ENCODE measurements at regions not wholly inside any gene's neighbourhood (a gene's known extent, or its start where the extent isn't known, plus 50 kb on each side); places are given as distances from the start of the nearest gene placed in this dataset.

GRCh38 chr5:175279506-175279905 lies 164.5 kb downstream of the DRD1 start:
- in situ Hi-C loops (cut with HindIII; ENCODE audit: low sequenced_read_pairs) = no loop called here
- DNase-seq (ENCODE audit: low read depth) = no peak
- TF ChIP-seq CTCF (IDR thresholded peaks at IDR 0.05; ENCODE audit: low read depth, low read length, missing control alignments) = no peak
- H3K4me3 ChIP-seq (ENCODE audit: low read depth, low read length) = no peak overlapping the region

GRCh38 chr5:175275748-175276147 lies 168.2 kb downstream of the DRD1 start:
- DNase-seq (ENCODE audit: low read depth) = no peak
- in situ Hi-C loops (cut with HindIII; ENCODE audit: low sequenced_read_pairs) = no loop called here
- no peak overlapping the region for H3K4me3 ChIP-seq (ENCODE audit: low read depth, low read length)
- TF ChIP-seq CTCF (IDR thresholded peaks at IDR 0.05; ENCODE audit: low read depth, low read length, missing control alignments) = no peak

DNA sequence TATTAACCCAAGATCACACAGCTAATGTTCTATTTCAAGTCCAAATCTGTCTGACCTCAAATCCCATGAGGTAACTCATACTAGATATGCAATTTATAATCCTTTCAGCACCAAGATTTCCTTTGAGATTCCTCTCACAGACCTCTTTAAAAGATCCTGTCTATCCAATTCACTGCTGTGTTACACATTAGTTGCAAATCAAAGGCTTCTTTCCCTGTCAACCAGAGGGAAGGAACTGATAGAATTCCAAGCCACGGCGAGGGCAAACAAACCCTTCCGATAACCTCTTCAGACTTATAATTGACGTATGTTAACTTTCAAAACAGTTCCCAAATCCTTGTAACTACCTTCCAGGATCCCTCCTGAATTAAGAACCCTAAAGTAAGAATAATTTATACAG lies 168.9 kb downstream of the DRD1 start:
- no peak overlapping the region for H3K4me3 ChIP-seq (ENCODE audit: low read depth, low read length)
- no peak for TF ChIP-seq CTCF (IDR thresholded peaks at IDR 0.05; ENCODE audit: low read depth, low read length, missing control alignments)
- in situ Hi-C loops (cut with HindIII; ENCODE audit: low sequenced_read_pairs) = no loop called here
- DNase-seq (ENCODE audit: low read depth) = no peak

DNA sequence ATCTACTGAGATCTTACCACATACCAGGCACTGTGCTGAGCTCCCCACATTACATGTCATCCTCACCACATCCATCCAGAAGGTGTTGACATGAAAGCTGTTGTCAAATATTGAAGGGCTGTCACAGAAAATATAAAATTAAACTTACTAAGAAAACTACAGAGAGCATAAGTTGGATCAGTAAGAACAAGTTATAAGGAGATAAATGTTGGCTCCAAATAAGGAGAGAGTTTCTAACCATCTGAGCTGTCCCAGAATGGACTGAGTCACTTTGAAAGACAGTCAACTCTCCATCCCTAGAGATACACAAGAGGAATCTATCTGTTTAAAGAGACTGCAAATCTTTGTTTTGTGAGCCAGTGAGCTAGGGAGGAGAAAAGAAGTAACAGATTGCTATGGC lies 169.8 kb downstream of the DRD1 start:
- no peak overlapping the region for H3K4me3 ChIP-seq (ENCODE audit: low read depth, low read length)
- DNase-seq (ENCODE audit: low read depth) = no peak
- no peak for TF ChIP-seq CTCF (IDR thresholded peaks at IDR 0.05; ENCODE audit: low read depth, low read length, missing control alignments)
- in situ Hi-C loops (cut with HindIII; ENCODE audit: low sequenced_read_pairs) = no loop called here

DNA sequence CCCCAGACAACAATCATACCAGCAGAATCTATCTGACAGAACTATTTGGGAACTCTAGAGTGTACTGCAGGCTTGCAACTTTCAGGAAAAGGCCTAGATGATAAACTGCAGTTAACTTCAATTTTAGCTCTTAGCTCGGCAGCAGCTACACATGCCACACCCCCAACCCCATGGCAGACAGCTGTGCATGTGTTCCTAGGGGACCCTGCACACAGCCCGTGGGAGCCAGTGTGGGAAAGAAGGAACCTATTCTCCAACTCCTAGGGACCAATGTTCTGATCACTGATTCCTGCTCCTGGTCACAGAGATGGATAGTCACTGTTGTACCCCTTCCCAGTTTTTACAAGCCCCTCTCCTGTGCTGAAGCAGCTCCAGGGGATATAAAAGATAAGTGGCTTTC lies 179.6 kb downstream of the DRD1 start:
- no peak overlapping the region for H3K4me3 ChIP-seq (ENCODE audit: low read depth, low read length)
- TF ChIP-seq CTCF (IDR thresholded peaks at IDR 0.05; ENCODE audit: low read depth, low read length, missing control alignments) = no peak
- in situ Hi-C loops (cut with HindIII; ENCODE audit: low sequenced_read_pairs) = no loop called here
- DNase-seq (ENCODE audit: low read depth) = no peak

- in situ Hi-C loops (cut with HindIII; ENCODE audit: low sequenced_read_pairs) = no loop called here
- no peak for DNase-seq (ENCODE audit: low read depth)
- TF ChIP-seq CTCF (IDR thresholded peaks at IDR 0.05; ENCODE audit: low read depth, low read length, missing control alignments) = no peak
- no peak overlapping the region for H3K4me3 ChIP-seq (ENCODE audit: low read depth, low read length)
Measured at GRCh38 chr5:175263776-175264175, 180.2 kb downstream of the DRD1 start.

- in situ Hi-C loops (cut with HindIII; ENCODE audit: low sequenced_read_pairs) = no loop called here
- no peak overlapping the region for H3K4me3 ChIP-seq (ENCODE audit: low read depth, low read length)
- DNase-seq (ENCODE audit: low read depth) = no peak
- TF ChIP-seq CTCF (IDR thresholded peaks at IDR 0.05; ENCODE audit: low read depth, low read length, missing control alignments) = no peak
Measured at GRCh38 chr5:175261526-175261925, 182.5 kb downstream of the DRD1 start.
